Loucy (cell line): ENCODE measurements at regions not wholly inside any gene's neighbourhood (a gene's known extent, or its start where the extent isn't known, plus 50 kb on each side); places are given as distances from the start of the nearest gene placed in this dataset.

Source experiments
- H2AFZ ChIP-seq: fragments of 200-600 bp; sonication (generic); 2 replicates; pipeline ENCODE4 v1.6.0; 2016; ENCODE audit warnings: antibody characterized with exemption, mild to moderate bottlenecking, low read length, moderate library complexity
- H3F3A ChIP-seq: fragments of 200-600 bp; 2 replicates; pipeline ENCODE4 v1.6.0; 2016; ENCODE audit warnings: antibody characterized with exemption, low read depth, mild to moderate bottlenecking
- H3K27me3 ChIP-seq: fragments of 200-600 bp; sonication (generic); 2 replicates; pipeline ENCODE4 v1.6.1; 2014; ENCODE audit warnings: low read length, mild to moderate bottlenecking; ENCODE audit not compliant: insufficient read depth, poor library complexity, severe bottlenecking
- H3K36me3 ChIP-seq: fragments of 200-600 bp; sonication (generic); 2 replicates; pipeline ENCODE4 v1.6.1; 2016; ENCODE audit warnings: low read length; ENCODE audit not compliant: insufficient read depth
- H3K4me1 ChIP-seq: fragments of 200-600 bp; sonication (generic); 2 replicates; pipeline ENCODE4 v1.5.1; 2014; ENCODE audit warnings: low read length, mild to moderate bottlenecking; ENCODE audit not compliant: insufficient read depth, poor library complexity, severe bottlenecking
- H3K4me2 ChIP-seq: fragments of 200-600 bp; sonication (generic); 2 replicates; pipeline ENCODE4 v1.6.0; 2014; ENCODE audit warnings: antibody characterized with exemption, low read length, low read depth, mild to moderate bottlenecking; ENCODE audit not compliant: poor library complexity, severe bottlenecking
- H3K4me3 ChIP-seq: fragments of 200-600 bp; sonication (generic); 2 replicates; pipeline ENCODE4 v1.5.1; 2014; ENCODE audit warnings: low read length, mild to moderate bottlenecking, mixed read lengths; ENCODE audit not compliant: poor library complexity, severe bottlenecking
- H3K79me2 ChIP-seq: fragments of 200-600 bp; sonication (generic); 2 replicates; pipeline ENCODE4 v1.6.1; 2014; ENCODE audit warnings: low read length; ENCODE audit not compliant: insufficient read depth
- H3K9ac ChIP-seq: fragments of 200-600 bp; sonication (generic); 2 replicates; pipeline ENCODE4 v1.6.0; 2014; ENCODE audit warnings: mild to moderate bottlenecking, low read depth, low read length, moderate library complexity; ENCODE audit not compliant: poor library complexity, severe bottlenecking
- H3K9me2 ChIP-seq: fragments of 200-600 bp; sonication (generic); replicated peaks from 2 replicates; pipeline ENCODE4 v1.6.1; 2016; ENCODE audit warnings: low read depth, low read length, mixed read lengths
- H3K9me3 ChIP-seq: fragments of 200-600 bp; sonication (generic); 2 replicates; pipeline ENCODE4 v1.6.1; 2014; ENCODE audit warnings: mild to moderate bottlenecking, antibody characterized with exemption, low read length, low read depth; ENCODE audit not compliant: insufficient read depth
- H4K20me1 ChIP-seq: fragments of 200-600 bp; sonication (generic); 2 replicates; pipeline ENCODE4 v1.6.0; 2014; ENCODE audit warnings: antibody characterized with exemption, low read length, mild to moderate bottlenecking; ENCODE audit not compliant: insufficient read depth, poor library complexity, severe bottlenecking
- EZH2phosphoT487 ChIP-seq: fragments of 200-600 bp; IDR thresholded peaks from 2 replicates; pipeline ENCODE4 v1.6.1; 2018; ENCODE audit warnings: antibody characterized with exemption, mild to moderate bottlenecking, moderate library complexity, borderline replicate concordance
- TF ChIP-seq, protein P1 (sequence below): fragments of 200-600 bp; sonication (generic); conservative IDR thresholded peaks from 2 replicates; pipeline ENCODE4 v1.5.1; 2014; ENCODE audit warnings: mild to moderate bottlenecking, antibody characterized with exemption, low read length

DNA sequence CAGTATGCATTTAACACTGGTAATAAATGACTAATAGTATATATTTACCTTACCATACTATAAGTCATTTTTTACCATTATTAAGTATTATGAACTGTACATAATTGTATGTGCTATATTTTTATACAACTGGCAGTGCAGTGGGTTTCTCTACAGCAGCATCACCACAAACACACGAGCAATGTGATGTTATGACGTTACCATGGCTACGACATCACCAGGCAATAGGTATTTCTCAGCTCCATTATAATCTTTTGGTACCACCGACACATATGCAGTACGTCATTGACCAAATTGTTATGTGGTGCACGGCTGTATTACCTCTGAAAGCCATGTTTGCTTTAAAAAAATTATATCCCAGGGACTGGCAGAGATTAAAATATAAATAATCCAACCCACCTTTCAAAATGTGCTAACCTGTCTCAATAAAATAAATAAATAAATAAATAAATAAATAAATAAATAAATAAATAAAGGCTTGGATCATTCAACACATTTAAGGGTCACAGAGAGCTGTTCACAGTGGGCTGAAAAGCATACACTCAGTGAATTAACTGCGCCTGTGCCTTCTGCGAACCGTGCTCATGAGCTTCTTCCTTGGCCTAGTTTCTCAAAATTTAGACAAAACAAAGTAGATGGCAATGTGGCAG is 121.4 kb upstream of the SLC35F3 start:
- H3K27me3 ChIP-seq, result no peaks in the 10 kb centered on the region
- H3K9ac ChIP-seq, result no peak overlapping the region
- H3F3A ChIP-seq, result no peaks in the 10 kb centered on the region
- no peak overlapping the region for H2AFZ ChIP-seq
- TF ChIP-seq EZH2phosphoT487, result no peak
- TF ChIP-seq, protein P1, sequence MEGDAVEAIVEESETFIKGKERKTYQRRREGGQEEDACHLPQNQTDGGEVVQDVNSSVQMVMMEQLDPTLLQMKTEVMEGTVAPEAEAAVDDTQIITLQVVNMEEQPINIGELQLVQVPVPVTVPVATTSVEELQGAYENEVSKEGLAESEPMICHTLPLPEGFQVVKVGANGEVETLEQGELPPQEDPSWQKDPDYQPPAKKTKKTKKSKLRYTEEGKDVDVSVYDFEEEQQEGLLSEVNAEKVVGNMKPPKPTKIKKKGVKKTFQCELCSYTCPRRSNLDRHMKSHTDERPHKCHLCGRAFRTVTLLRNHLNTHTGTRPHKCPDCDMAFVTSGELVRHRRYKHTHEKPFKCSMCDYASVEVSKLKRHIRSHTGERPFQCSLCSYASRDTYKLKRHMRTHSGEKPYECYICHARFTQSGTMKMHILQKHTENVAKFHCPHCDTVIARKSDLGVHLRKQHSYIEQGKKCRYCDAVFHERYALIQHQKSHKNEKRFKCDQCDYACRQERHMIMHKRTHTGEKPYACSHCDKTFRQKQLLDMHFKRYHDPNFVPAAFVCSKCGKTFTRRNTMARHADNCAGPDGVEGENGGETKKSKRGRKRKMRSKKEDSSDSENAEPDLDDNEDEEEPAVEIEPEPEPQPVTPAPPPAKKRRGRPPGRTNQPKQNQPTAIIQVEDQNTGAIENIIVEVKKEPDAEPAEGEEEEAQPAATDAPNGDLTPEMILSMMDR, result no peak
- H3K4me2 ChIP-seq, result no peak overlapping the region
- H3K79me2 ChIP-seq, result no peaks in the 10 kb centered on the region
- no peaks in the 10 kb centered on the region for H3K36me3 ChIP-seq
- H4K20me1 ChIP-seq, result no peaks in the 10 kb centered on the region
- no peaks in the 10 kb centered on the region for H3K9me3 ChIP-seq
- no peaks in the 10 kb centered on the region for H3K4me1 ChIP-seq
- H3K9me2 ChIP-seq, result no peaks in the 10 kb centered on the region
- no peak overlapping the region for H3K4me3 ChIP-seq

DNA sequence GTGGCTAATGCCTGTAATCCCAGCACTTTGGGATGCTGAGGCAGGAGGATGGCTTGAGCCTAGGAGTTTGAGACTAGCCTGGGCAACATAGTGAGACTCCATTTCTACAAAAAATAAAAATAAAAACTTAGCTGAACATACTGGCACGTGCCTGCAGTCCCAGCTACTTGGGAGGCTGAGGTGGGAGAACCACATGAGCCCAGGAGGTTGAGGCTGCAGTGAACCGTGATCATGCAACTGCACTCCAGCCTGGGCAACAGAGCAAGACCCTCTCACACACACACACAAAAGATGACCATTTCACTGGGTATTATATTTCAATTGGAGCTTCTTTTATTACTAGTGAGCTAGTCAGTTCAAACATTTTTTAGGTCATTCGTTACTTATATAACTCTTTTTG is 116.9 kb upstream of the SLC35F3 start:
- no peaks in the 10 kb centered on the region for H3K9me2 ChIP-seq
- no peaks in the 10 kb centered on the region for H3K36me3 ChIP-seq
- H3K9ac ChIP-seq, result no peak overlapping the region
- H3K27me3 ChIP-seq, result no peaks in the 10 kb centered on the region
- no peaks in the 10 kb centered on the region for H3K9me3 ChIP-seq
- H3K4me3 ChIP-seq, result no peak overlapping the region
- no peaks in the 10 kb centered on the region for H3K79me2 ChIP-seq
- TF ChIP-seq, protein P1, result no peak
- TF ChIP-seq EZH2phosphoT487, result no peak
- H4K20me1 ChIP-seq, result no peaks in the 10 kb centered on the region
- no peaks in the 10 kb centered on the region for H3F3A ChIP-seq
- H3K4me2 ChIP-seq, result no peak overlapping the region
- H2AFZ ChIP-seq, result no peak overlapping the region
- no peaks in the 10 kb centered on the region for H3K4me1 ChIP-seq

DNA sequence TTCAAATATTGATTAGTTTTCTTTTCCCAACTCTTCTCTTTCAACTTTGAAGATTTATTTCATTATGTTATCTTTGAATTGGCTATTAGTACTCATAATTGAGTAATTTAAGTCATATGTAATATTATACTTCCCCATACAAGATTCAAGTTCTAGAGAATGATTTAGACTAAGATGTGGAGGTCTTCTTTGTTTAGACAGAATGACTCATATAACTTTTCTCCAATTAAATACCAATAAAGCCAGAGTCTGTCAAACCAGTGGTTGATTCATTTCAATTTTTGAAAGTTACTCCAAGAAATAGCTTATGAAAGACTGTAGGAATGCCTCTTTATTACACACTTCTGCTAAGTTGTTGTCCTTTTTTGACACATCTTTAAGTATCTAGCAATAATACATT is 115.8 kb upstream of the SLC35F3 start:
- TF ChIP-seq, protein P1, result no peak
- TF ChIP-seq EZH2phosphoT487, result no peak
- Histone ChIP-seq H3K79me2 (no peaks in the 10 kb centered on the region), H3K27me3 (no peaks in the 10 kb centered on the region), H3K4me2 (no peak overlapping the region), H3K9me2 (no peaks in the 10 kb centered on the region), H3K4me3 (no peak overlapping the region), H3K4me1 (no peaks in the 10 kb centered on the region), H4K20me1 (no peaks in the 10 kb centered on the region), H3K9ac (no peak overlapping the region), H2AFZ (no peak overlapping the region), H3F3A (no peaks in the 10 kb centered on the region), H3K9me3 (no peaks in the 10 kb centered on the region), H3K36me3 (no peaks in the 10 kb centered on the region)
